ENCODE measurements at regions not wholly inside any gene's neighbourhood (a gene's known extent, or its start where the extent isn't known, plus 50 kb on each side); places are given as distances from the start of the nearest gene placed in this dataset.

- TF ChIP-seq POLR2A (IDR thresholded peaks at IDR 0.05; ENCODE audit: low read depth, low read length) (no peak), CTCF (conservative IDR thresholded peaks at IDR 0.05; ENCODE audit: low read depth, low read length) (no peak), MAFK (IDR thresholded peaks at IDR 0.05; ENCODE audit: low read depth, low read length) (no peak), RFX5 (IDR thresholded peaks at IDR 0.05; ENCODE audit: low read depth, low read length) (no peak), SMC3 (IDR thresholded peaks at IDR 0.05; ENCODE audit: low read depth, low read length) (no peak), RAD21 (IDR thresholded peaks at IDR 0.05; ENCODE audit: low read length) (no peak)
- TF ChIP-seq, protein P1, sequence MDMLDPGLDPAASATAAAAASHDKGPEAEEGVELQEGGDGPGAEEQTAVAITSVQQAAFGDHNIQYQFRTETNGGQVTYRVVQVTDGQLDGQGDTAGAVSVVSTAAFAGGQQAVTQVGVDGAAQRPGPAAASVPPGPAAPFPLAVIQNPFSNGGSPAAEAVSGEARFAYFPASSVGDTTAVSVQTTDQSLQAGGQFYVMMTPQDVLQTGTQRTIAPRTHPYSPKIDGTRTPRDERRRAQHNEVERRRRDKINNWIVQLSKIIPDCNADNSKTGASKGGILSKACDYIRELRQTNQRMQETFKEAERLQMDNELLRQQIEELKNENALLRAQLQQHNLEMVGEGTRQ (IDR thresholded peaks at IDR 0.05; ENCODE audit: low read depth, low read length) = no peak
These were observed 207.0 kb downstream of the NAP1L3 start for GRCh38 chrX:93466383-93466782.

All from IMR-90 (cell line).